GM19239 (cell line): ENCODE measurements at regions not wholly inside any gene's neighbourhood (a gene's known extent, or its start where the extent isn't known, plus 50 kb on each side); places are given as distances from the start of the nearest gene placed in this dataset.

Experiments
- DNase-seq: peaks from one replicate; pipeline ENCODE4 v3.0.0; 2011; ENCODE audit warnings: low spot score; ENCODE audit not compliant: insufficient read length
- FAIRE-seq: peaks from 2 replicates; lab custom pipeline; 2011; peaks lifted over from hg19 to GRCh38; lab: Jason Lieb, UNC

DNA sequence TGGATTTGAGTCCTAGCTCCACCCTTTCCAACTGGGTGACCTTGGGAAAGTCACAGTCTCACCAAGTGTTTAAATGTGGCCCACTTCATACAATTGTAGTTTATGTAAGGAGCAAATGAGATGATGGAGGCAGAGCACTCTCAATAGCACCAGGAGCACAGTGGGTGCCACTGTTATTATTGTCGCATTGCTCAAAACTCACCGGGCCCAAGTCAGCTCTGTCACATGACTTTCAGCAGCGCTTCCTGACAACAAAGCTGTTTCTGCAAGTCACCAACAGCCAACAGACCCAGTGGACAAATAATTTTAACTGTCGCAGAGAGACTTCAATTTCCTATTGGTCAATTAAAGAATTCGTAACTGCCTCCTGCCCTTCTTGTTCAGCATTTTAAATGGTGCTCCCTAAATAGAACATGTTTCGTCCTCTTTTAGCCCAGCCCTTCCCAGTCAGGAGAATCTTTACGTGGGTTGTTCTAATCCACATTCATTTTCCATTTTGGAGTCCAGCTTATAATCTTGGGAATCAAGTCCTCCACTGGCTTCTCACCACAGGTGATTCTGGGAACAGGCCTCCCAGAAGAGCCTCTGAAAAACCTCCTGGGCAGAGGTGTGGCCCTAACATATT lies 415.6 kb upstream of the NPVF start:
- DNase-seq, result no peak
- FAIRE-seq, result no peak

DNA sequence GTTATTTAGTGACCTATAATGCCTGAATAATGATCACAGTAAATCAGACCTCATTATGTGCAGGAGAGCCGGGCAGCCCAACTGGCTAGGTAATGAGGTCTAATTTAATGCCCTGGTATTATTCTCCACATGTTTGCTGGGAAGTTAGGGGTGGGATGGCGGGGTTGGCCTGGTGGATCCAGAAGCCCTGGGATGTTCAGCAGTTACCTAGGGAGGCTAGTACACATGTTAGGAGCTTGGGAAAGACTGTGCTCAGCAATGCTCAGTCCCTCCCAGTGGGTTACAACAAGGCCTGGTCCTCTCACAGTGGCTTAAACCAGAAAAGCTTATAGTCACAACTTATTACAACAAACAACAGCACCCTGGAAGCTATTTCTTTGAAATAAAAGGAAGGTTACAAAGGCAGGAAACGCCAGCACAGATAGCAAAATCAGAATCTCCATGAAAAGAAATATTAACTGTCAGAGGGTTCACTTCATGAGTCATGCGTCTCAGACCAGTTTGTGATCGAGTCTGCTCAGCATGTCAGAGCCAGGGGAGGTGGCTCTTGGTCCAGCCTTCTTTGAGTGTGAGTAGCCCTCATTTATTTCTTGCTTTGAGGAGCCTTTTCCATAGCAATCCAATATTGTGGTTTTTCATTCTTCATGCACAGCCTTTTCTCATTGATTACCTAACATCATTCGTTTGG lies 418.6 kb upstream of the NPVF start:
- FAIRE-seq, result no peak

DNA sequence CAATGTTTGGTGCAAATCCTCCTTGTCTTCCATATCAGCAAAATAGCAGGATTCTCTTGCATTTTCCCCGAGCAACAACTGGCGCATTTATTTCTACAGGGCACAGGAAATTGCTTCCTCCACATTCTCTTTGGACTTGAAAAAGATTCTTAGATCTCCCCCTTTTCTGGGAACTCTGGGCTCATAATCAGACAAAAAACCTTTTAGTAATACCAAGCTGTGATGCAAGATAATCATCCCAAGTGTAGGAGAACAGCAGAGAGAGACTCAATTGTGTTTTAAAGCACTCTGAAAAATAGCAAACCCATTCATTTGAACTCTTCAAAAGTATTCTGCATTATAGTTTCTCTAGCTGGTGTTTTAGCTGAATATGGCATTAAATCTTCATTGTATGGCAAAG lies 419.6 kb upstream of the NPVF start:
- FAIRE-seq, result no peak

More for the DNA sequence above, 418.6 kb upstream of the NPVF start:
- DNase-seq, result no peak

DNA sequence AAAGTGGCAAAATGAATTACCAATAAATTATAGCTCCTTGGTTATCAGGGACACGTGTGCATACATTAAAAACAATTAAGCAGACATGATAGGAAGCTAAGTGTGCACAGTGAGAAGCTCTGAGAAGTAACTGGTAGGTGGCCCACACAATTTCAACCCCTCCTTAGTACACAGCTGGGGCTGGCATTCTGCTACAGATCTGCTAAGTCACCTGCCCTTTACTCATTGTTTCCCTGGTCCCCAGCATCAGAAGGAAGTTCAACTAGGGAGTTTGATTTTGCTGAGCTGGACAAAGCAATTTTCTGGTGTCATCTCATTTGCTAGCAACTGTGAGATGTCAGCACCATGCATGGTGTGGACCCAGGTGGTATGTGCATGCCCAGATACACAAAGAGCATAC lies 424.1 kb upstream of the NPVF start:
- no peak for FAIRE-seq
- DNase-seq, result no peak

More for the DNA sequence above, 419.6 kb upstream of the NPVF start:
- no peak for DNase-seq

DNA sequence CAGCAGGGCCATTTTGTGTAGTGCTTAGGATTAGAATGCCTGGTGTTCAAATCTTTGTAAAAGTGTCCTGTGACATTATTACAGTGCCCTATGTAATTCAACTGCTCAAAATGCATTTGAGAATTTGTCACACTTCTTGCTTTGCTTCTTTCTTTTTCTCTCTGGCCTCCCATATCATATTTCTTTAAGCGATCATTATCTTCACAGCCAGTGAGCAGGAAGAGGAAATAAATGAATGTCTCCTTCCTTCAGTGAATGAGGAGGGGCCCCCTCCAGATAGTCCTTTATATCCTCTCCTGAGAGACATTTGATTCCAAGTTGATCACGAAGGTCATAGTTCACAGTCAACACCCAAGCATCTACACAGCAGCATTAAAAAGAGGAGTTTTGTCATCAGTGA lies 425.1 kb upstream of the NPVF start:
- DNase-seq (no peak), FAIRE-seq (no peak)

- FAIRE-seq (no peak), DNase-seq (no peak)
Measured at GRCh38 chr7:25656071-25656470, 427.8 kb upstream of the NPVF start.

DNA sequence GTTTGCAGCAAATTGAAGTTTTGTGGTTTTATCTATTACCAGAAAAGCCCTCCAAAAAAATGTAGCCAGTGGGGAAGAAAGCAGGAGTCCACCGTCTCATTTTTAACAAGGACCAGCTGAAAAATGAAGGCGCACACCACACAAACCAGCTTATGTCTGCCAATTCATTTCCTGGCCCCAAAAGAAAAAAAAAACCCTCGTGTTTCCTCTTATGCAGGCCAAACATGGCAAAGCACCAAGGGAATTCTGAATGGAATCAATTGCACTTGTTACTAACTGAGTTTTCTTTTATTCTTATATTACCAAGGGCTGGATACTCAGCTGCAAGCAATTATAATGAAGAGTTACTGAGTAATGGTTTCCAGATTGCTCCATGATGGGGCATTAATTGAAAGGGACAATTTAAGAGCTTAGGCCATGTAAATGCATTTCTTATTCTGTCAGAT lies 428.3 kb upstream of the NPVF start:
- FAIRE-seq (no peak), DNase-seq (no peak)

DNA sequence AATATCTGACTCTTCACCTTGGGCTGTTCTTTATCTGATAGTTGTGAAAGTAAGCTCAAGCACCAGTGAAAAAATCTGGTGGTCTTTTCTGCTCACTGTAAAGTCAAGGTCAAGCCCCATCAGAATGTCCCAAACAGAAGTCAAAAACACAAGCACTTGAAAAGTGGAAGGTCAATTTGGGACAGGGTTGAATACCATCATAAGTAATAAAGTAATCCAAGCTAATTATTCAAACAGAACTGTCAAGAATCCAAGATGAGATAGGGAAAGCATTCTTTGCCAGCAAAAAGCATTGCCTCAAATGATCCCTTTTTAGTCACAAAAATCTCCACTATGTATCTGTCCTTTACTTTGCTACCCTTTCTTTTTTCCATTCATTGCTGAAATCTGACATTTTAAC lies 430.1 kb upstream of the NPVF start:
- no peak for FAIRE-seq
- no peak for DNase-seq

DNA sequence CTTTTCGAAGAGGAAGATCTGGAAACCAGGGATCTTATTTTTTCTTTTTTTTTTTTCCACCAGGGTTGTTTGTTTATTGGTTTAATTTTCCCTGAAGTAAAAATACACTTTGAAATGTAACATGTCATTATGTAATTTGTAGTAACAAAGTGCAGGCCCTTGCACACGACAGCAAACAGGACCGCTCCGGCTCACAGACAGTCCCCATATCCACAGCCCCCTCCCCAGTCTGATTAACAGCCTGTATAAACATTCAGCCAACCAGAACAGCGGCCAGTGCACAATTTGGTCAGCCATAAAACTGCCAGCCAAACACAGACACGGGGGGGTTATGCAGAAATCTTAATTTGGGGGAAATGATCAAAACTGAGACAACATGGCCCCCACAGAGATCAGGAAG lies 431.6 kb upstream of the NPVF start:
- no peak for DNase-seq
- FAIRE-seq, result no peak

- FAIRE-seq (no peak), DNase-seq (no peak)
Measured at GRCh38 chr7:25662841-25663800, 434.8 kb upstream of the NPVF start.

DNA sequence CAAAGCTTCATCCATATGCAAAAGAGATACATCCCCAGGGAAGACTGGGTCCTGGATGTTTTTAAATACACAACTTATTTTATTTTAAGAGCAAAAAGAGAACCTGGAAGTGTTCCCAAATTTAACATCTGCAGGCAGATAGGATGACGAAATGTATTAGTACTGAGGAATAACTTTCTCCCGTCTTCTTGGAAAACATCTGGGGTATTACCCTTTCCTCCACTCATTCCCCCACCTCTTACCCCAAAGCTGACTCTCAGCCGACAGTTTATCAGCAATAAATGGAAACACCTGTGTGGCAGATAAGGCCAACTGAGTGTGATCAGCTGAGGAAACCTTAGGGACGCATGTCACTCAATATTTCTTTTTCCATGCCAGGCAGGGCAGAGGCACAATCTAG lies 435.6 kb upstream of the NPVF start:
- FAIRE-seq, result no peak
- DNase-seq, result no peak

DNA sequence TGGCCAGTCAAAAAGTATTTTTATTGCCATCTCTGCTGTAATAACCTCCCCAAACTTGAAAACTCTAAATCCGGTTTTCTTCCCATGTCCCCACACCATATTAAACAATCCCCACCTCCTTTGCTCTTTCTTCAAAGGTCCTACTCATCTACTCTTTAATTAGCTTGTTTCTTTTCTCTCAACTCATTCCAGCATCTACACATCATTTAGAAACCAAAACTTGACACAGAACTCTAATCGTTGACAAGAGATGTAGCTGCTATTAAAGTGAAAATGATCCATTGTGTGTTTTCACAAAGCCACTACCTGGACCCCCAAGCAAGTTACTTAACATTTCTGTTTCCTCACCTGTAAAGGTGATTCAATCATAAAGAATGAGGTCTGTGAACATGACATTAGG lies 436.3 kb upstream of the NPVF start:
- FAIRE-seq (no peak), DNase-seq (no peak)

GRCh38 chr7:25665374-25665773 lies 437.1 kb upstream of the NPVF start:
- FAIRE-seq (no peak), DNase-seq (no peak)

DNA sequence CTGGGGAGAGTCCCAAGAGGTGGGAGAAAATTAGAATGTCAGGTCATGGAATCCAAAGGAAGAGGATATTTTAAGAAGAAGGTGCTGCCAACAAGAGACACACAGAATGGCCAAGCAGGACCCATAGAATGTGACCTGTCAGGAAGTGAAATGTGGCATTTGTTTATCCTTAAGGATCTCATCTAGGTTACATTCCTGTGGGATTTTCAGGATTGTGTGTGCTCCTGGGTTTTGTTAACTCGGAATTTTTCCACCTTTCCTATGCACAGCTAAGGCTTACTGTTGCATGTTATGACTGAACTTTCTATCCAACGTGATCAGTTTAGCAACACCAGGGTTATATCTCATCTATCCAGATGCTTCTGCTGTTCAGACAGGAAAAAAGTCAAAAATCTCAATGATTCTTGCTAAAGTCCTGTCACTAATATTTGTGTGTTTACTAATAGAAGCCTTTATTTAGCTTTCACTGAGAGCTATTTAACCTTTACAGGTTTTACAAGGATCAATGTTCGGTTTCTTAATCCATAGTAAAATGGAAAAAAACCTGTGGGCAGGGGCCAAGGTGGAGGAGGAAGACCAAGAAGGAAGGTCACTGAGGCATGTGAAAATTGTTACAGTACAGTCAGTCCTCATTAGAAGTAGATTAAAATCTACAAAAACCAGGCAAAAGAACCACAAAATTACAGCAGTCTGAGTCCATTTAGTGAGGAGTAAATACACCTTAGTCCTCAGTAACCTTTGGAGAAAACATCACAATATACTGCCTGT lies 437.8 kb upstream of the NPVF start:
- FAIRE-seq (no peak), DNase-seq (no peak)

DNA sequence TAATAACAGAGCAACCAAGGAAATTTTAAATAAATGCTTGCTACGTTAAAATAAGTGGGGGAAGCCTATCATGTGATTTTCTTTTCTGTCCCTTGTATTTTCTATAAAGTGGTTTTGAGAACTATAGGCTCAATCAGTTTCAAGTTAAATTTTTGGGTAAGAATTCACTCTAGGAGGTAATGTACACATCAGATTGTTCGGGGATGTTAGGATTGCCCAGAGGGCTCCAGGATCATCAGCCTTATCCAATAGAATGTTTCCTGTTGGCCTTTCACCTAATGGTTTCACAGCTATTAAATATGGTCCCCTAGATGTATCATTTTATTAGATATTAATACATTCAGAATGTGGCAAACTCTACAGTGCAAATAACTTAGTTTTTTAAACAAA lies 438.4 kb upstream of the NPVF start:
- DNase-seq, result no peak
- no peak for FAIRE-seq

DNA sequence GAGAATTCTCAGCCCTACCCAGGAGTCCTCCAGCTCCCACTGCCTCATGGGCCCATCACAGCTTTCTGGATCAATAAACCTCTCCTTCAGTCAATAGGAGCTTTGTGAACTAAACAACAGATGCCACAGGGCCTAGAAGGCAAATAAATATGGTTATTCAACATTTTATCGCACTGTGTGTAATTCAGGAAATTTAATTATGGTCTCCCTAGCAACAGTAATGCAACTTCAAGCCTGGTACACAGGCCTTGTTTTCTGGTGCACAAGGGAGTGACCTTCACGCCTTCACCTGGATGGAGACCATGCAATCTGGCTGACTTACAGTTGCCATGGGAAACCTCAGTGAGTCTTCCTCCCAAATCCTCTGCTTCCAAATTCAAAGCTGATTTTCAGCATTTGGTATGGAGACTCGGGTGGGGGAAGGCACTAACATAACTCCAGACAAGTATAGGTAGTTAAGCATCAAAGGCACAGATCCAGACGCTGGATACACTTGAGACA lies 441.0 kb upstream of the NPVF start:
- FAIRE-seq, result no peak

DNA sequence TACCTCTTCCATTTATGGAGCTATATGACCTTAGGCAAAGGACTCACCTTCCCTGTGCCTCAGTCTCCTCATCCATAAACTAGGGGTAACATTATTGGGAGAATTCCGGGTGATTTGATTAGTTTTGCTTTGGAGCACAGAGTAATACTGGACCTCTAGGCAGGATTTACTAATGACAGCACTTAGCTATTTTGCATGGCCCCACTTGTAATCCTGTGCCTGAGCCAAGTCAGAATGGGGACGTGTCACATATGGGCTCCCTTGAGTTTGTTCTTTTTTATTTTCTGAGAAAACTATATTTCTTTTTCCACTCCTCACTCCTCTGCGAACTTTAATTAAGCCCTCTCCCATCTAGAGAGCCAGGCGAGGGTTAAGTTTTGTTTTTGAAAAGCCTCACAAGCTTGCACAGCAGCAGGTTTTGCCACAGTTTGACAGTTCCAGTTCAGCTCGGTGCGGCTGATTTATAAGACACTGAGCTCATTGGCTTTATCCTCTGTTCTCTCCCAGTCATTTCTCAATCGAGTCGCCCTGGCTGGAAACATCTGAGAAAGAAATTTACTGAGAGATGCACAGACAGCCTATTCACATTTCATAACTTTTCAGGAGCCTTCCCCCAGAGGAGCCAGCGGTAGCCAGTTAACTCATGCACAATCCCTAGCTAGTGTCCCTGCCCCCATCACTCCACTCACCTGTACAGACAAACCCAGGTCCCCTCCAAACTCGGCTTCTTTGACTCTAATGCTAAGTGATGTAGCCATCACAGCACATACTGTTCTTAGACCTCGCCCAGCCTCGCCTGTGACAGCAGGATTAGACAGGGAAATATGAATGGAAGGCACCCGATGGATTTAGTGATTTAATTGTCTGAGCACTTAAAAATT lies 441.9 kb upstream of the NPVF start:
- DNase-seq (no peak), FAIRE-seq (no peak)

More for the DNA sequence above, 441.0 kb upstream of the NPVF start:
- no peak for DNase-seq

DNA sequence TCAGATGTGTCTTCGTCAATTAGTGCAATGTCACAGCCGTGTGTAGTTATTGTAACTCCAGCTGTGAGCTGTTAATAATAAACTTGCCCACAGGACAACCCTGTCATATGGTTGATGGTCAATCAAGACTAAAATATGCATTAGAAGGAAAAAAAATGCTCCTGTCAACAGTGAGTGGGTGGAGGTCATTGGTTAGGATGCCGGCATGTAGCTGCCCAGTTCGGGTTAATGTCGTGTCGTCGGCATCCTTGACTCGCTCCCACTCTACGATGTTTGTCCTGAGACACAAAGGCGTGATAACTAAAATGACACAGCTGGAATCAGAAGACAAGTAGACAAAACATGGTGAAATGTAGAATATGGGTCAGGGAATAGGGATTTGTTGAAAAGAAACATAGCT lies 442.8 kb upstream of the NPVF start:
- FAIRE-seq (no peak), DNase-seq (no peak)

DNA sequence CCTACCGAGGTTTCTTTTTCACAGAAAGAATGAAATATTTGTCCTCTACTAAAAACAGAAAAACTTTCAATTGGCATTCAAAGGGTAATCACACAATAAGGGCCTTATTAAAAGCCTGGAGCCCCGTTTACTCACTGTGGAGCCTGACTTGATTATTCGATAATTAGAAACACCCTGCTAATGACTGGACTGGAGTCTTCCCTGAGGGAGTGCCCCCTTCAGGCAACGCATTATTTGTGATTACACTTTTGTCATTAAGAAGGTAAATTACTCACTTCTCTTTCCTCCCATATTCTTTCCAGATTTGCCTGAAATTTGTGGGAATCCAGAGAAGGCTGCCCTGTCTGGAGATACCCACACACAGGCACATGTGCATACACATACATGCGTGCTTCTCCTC lies 444.2 kb upstream of the NPVF start:
- no peak for DNase-seq
- no peak for FAIRE-seq
